Astrocyte (in vitro differentiated cells and primary cell): ENCODE measurements at regions not wholly inside any gene's neighbourhood (a gene's known extent, or its start where the extent isn't known, plus 50 kb on each side); places are given as distances from the start of the nearest gene placed in this dataset.

Experiments
- EZH2 ChIP-seq: IDR thresholded peaks from 2 replicates; pipeline ENCODE4 v1.6.1; 2012; ENCODE audit warnings: mild to moderate bottlenecking, low read length, inconsistent platforms; ENCODE audit not compliant: insufficient read depth
- TF ChIP-seq, protein P1 (sequence below): IDR thresholded peaks from 2 replicates; pipeline ENCODE4 v1.5.1; 2011; ENCODE audit warnings: low read depth, mild to moderate bottlenecking, inconsistent platforms, low read length, moderate library complexity; ENCODE audit not compliant: insufficient read depth

DNA sequence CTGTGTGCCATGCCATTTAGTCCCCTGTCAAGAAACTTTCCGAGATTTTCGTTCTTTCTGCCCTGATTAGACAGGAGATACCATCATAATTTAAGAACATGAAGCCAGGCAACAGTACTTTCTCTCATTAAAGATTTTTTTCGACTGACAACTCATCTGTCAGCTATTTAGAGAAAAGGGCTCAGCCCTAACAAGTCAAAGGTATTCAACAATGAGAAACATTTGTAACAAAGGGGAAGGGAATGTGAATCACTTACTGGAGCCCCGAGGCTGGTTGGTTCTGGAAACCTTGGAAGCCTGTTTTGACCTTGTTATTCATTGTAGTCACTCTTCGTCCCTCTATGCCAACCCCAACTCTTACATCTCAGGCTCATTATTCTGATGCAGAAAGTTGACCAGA is 199.4 kb downstream of the SPP2 start:
- TF ChIP-seq, protein P1, sequence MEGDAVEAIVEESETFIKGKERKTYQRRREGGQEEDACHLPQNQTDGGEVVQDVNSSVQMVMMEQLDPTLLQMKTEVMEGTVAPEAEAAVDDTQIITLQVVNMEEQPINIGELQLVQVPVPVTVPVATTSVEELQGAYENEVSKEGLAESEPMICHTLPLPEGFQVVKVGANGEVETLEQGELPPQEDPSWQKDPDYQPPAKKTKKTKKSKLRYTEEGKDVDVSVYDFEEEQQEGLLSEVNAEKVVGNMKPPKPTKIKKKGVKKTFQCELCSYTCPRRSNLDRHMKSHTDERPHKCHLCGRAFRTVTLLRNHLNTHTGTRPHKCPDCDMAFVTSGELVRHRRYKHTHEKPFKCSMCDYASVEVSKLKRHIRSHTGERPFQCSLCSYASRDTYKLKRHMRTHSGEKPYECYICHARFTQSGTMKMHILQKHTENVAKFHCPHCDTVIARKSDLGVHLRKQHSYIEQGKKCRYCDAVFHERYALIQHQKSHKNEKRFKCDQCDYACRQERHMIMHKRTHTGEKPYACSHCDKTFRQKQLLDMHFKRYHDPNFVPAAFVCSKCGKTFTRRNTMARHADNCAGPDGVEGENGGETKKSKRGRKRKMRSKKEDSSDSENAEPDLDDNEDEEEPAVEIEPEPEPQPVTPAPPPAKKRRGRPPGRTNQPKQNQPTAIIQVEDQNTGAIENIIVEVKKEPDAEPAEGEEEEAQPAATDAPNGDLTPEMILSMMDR, result no peak
- no peak for TF ChIP-seq EZH2
